PFSK-1 (cell line): ENCODE measurements at regions not wholly inside any gene's neighbourhood (a gene's known extent, or its start where the extent isn't known, plus 50 kb on each side); places are given as distances from the start of the nearest gene placed in this dataset.

ENCODE experiments used
- POLR2AphosphoS5 ChIP-seq: IDR thresholded peaks from 2 replicates; pipeline ENCODE4 v1.6.1; 2012; ENCODE audit warnings: low read depth, mild to moderate bottlenecking, control low read depth, low read length, moderate library complexity
- TAF1 ChIP-seq: IDR thresholded peaks from 2 replicates; pipeline ENCODE4 v1.6.1; 2012; ENCODE audit warnings: low read length, control low read depth, borderline replicate concordance; ENCODE audit not compliant: insufficient read depth

- TF ChIP-seq TAF1, result no peak
- TF ChIP-seq POLR2AphosphoS5, result no peak
These were observed 58.8 kb upstream of the MKLN1 start for GRCh38 chr7:131268906-131269305.
